ENCODE measurements at regions not wholly inside any gene's neighbourhood (a gene's known extent, or its start where the extent isn't known, plus 50 kb on each side); places are given as distances from the start of the nearest gene placed in this dataset.

GRCh38 chr13:37179645-37180044 is 74.2 kb upstream of the CSNK1A1L start:
- no peaks in the 10 kb centered on the region for H3K4me1 Mint-ChIP-seq (ENCODE audit: low read depth)
- no peak overlapping the region for H3K4me3 ChIP-seq (ENCODE audit: low read length)
- no peaks in the 10 kb centered on the region for H3K36me3 Mint-ChIP-seq (ENCODE audit: low read depth)
- intact Hi-C loops (cut with DNase I, micrococcal nuclease): no loop called here
- ATAC-seq (ENCODE audit: poor library complexity) (no peak), DNase-seq (no peak)
- no peak overlapping the region for H3K4me3 Mint-ChIP-seq
- no peaks in the 10 kb centered on the region for H3K27me3 ChIP-seq (ENCODE audit: control insufficient read depth in 1 of 2, insufficient read depth in 2 of 2, low read length in 2 of 2)
- no peaks in the 10 kb centered on the region for H3K36me3 ChIP-seq (ENCODE audit: insufficient read depth, low read length)
- CTCF ChIA-PET: no interaction called here
- H3K27me3 Mint-ChIP-seq: no peaks in the 10 kb centered on the region
- TF ChIP-seq CTCF (IDR thresholded peaks at IDR 0.05): no peak
- H3K4me1 ChIP-seq (ENCODE audit: insufficient read depth, low read length): no peaks in the 10 kb centered on the region
- no peak overlapping the region for H3K27ac ChIP-seq (ENCODE audit: low read depth in 1 of 2, low read length in 2 of 2)
- H3K9me3 Mint-ChIP-seq: peaks cover 5% of the 10 kb centered on the region
- POLR2A ChIA-PET: no interaction called here
- H3K9me3 ChIP-seq (ENCODE audit: control insufficient read depth in 1 of 2, insufficient read depth in 1 of 2, low read length in 2 of 2): no peaks in the 10 kb centered on the region
- no peak overlapping the region for H3K27ac Mint-ChIP-seq

- Histone ChIP-seq H3K27ac (ENCODE audit: low read depth in 1 of 2, low read length in 2 of 2) (no peak overlapping the region), H3K36me3 (ENCODE audit: insufficient read depth, low read length) (no peaks in the 10 kb centered on the region), H3K4me3 (ENCODE audit: low read length) (no peak overlapping the region), H3K27me3 (ENCODE audit: control insufficient read depth in 1 of 2, insufficient read depth in 2 of 2, low read length in 2 of 2) (no peaks in the 10 kb centered on the region), H3K4me1 (ENCODE audit: insufficient read depth, low read length) (no peaks in the 10 kb centered on the region), H3K9me3 (ENCODE audit: control insufficient read depth in 1 of 2, insufficient read depth in 1 of 2, low read length in 2 of 2) (no peaks in the 10 kb centered on the region)
- TF ChIP-seq CTCF (IDR thresholded peaks at IDR 0.05): no peak
- CTCF ChIA-PET: no interaction called here
- Mint-ChIP-seq H3K27ac (no peak overlapping the region), H3K4me3 (no peak overlapping the region), H3K4me1 (ENCODE audit: low read depth) (no peaks in the 10 kb centered on the region), H3K9me3 (no peaks in the 10 kb centered on the region), H3K36me3 (ENCODE audit: low read depth) (no peaks in the 10 kb centered on the region), H3K27me3 (no peaks in the 10 kb centered on the region)
- intact Hi-C loops (cut with DNase I, micrococcal nuclease): no loop called here
- POLR2A ChIA-PET: no interaction called here
- DNase-seq (no peak), ATAC-seq (ENCODE audit: poor library complexity) (no peak)
These were observed 71.7 kb upstream of the CSNK1A1L start for GRCh38 chr13:37177125-37177524.

- intact Hi-C loops (cut with DNase I, micrococcal nuclease): no loop called here
- Histone ChIP-seq H3K27ac (ENCODE audit: low read depth in 1 of 2, low read length in 2 of 2) (no peak overlapping the region), H3K9me3 (ENCODE audit: control insufficient read depth in 1 of 2, insufficient read depth in 1 of 2, low read length in 2 of 2) (no peaks in the 10 kb centered on the region), H3K36me3 (ENCODE audit: insufficient read depth, low read length) (no peaks in the 10 kb centered on the region), H3K27me3 (ENCODE audit: control insufficient read depth in 1 of 2, insufficient read depth in 2 of 2, low read length in 2 of 2) (no peaks in the 10 kb centered on the region), H3K4me3 (ENCODE audit: low read length) (no peak overlapping the region), H3K4me1 (ENCODE audit: insufficient read depth, low read length) (no peaks in the 10 kb centered on the region)
- no peaks in the 10 kb centered on the region for H3K9me3 Mint-ChIP-seq
- DNase-seq (no peak), ATAC-seq (ENCODE audit: poor library complexity) (no peak)
- H3K27ac Mint-ChIP-seq: no peak overlapping the region
- H3K4me1 Mint-ChIP-seq (ENCODE audit: low read depth): no peaks in the 10 kb centered on the region
- H3K36me3 Mint-ChIP-seq (ENCODE audit: low read depth): no peaks in the 10 kb centered on the region
- no peak for TF ChIP-seq CTCF (IDR thresholded peaks at IDR 0.05)
- H3K4me3 Mint-ChIP-seq: no peak overlapping the region
- ChIA-PET POLR2A (no interaction called here), CTCF (no interaction called here)
- peaks cover 3% of the 10 kb centered on the region for H3K27me3 Mint-ChIP-seq
These were observed 70.5 kb upstream of the CSNK1A1L start for GRCh38 chr13:37175996-37176395.
